ENCODE measurements at regions not wholly inside any gene's neighbourhood (a gene's known extent, or its start where the extent isn't known, plus 50 kb on each side); places are given as distances from the start of the nearest gene placed in this dataset.

- no peak overlapping the region for H3K9ac ChIP-seq (ENCODE audit: low read length)
- H3K4me2 ChIP-seq (ENCODE audit: low read depth, low read length, poor library complexity, severe bottlenecking): no peak overlapping the region
- TF ChIP-seq EZH2phosphoT487 (conservative IDR thresholded peaks at IDR 0.05; ENCODE audit: low read length): no peak
- TF ChIP-seq, protein P1, sequence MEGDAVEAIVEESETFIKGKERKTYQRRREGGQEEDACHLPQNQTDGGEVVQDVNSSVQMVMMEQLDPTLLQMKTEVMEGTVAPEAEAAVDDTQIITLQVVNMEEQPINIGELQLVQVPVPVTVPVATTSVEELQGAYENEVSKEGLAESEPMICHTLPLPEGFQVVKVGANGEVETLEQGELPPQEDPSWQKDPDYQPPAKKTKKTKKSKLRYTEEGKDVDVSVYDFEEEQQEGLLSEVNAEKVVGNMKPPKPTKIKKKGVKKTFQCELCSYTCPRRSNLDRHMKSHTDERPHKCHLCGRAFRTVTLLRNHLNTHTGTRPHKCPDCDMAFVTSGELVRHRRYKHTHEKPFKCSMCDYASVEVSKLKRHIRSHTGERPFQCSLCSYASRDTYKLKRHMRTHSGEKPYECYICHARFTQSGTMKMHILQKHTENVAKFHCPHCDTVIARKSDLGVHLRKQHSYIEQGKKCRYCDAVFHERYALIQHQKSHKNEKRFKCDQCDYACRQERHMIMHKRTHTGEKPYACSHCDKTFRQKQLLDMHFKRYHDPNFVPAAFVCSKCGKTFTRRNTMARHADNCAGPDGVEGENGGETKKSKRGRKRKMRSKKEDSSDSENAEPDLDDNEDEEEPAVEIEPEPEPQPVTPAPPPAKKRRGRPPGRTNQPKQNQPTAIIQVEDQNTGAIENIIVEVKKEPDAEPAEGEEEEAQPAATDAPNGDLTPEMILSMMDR (IDR thresholded peaks at IDR 0.05; ENCODE audit: insufficient read depth, low read length, poor library complexity, severe bottlenecking): no peak
Observed at GRCh38 chr6:126118058-126118755, 131.9 kb downstream of the TRMT11 start.

DNA sequence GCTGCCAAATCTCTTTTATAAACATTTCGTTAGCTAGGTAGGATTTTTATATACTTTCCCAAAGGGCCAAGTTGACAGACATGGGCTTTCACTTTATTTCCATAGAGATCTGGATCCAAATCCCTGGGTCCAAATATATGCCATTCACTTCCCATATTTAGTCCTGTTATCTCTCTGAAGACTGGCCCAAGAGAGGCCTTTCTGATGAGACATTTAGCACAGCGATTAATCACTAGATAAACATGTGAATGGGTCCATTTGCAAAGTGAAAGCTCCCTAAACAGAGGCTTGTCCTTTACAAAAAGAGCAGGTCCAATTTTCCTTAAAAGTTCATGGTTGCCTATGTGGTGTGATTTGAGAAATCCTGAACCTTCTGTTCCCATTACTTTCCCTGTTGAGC is 132.6 kb downstream of the TRMT11 start:
- H3K9me2 ChIP-seq (replicated peaks; ENCODE audit: insufficient read depth, low read length): no peaks in the 10 kb centered on the region
- H4K20me1 ChIP-seq (ENCODE audit: low read depth, low read length): no peaks in the 10 kb centered on the region
- no peak for TF ChIP-seq EZH2phosphoT487 (conservative IDR thresholded peaks at IDR 0.05; ENCODE audit: low read length)
- TF ChIP-seq, protein P1 (IDR thresholded peaks at IDR 0.05; ENCODE audit: insufficient read depth, low read length, poor library complexity, severe bottlenecking): no peak
- H3K27ac ChIP-seq (ENCODE audit: low read depth, low read length): no peak overlapping the region
- no peaks in the 10 kb centered on the region for H3K36me3 ChIP-seq (ENCODE audit: low read length)
- no peak overlapping the region for H3K4me2 ChIP-seq (ENCODE audit: low read depth, low read length, poor library complexity, severe bottlenecking)
- H2AFZ ChIP-seq (ENCODE audit: low read depth, low read length, severe bottlenecking): no peak overlapping the region
- no peaks in the 10 kb centered on the region for H3F3A ChIP-seq (ENCODE audit: insufficient read depth)
- H3K9me3 ChIP-seq (ENCODE audit: insufficient read depth, low read length): no peaks in the 10 kb centered on the region
- no peaks in the 10 kb centered on the region for H3K27me3 ChIP-seq (ENCODE audit: low read length)
- no peak overlapping the region for H3K4me3 ChIP-seq (ENCODE audit: insufficient read depth, low read length, poor library complexity, severe bottlenecking)
- H3K9ac ChIP-seq (ENCODE audit: low read length): no peak overlapping the region
- H3K79me2 ChIP-seq (ENCODE audit: insufficient read depth, low read length): no peaks in the 10 kb centered on the region

More at GRCh38 chr6:126118058-126118755, 131.9 kb downstream of the TRMT11 start:
- no peaks in the 10 kb centered on the region for H4K20me1 ChIP-seq (ENCODE audit: low read depth, low read length)
- H3K27me3 ChIP-seq (ENCODE audit: low read length): no peaks in the 10 kb centered on the region
- H3K27ac ChIP-seq (ENCODE audit: low read depth, low read length): no peak overlapping the region
- H2AFZ ChIP-seq (ENCODE audit: low read depth, low read length, severe bottlenecking): no peak overlapping the region
- no peaks in the 10 kb centered on the region for H3K79me2 ChIP-seq (ENCODE audit: insufficient read depth, low read length)
- H3F3A ChIP-seq (ENCODE audit: insufficient read depth): no peaks in the 10 kb centered on the region
- no peaks in the 10 kb centered on the region for H3K36me3 ChIP-seq (ENCODE audit: low read length)
- H3K9me2 ChIP-seq (replicated peaks; ENCODE audit: insufficient read depth, low read length): no peaks in the 10 kb centered on the region
- no peak overlapping the region for H3K4me3 ChIP-seq (ENCODE audit: insufficient read depth, low read length, poor library complexity, severe bottlenecking)
- no peaks in the 10 kb centered on the region for H3K9me3 ChIP-seq (ENCODE audit: insufficient read depth, low read length)

GRCh38 chr6:126123226-126123625 is 136.9 kb downstream of the TRMT11 start:
- Histone ChIP-seq H3K36me3 (ENCODE audit: low read length) (no peaks in the 10 kb centered on the region), H4K20me1 (ENCODE audit: low read depth, low read length) (no peaks in the 10 kb centered on the region), H3K79me2 (ENCODE audit: insufficient read depth, low read length) (no peaks in the 10 kb centered on the region), H3F3A (ENCODE audit: insufficient read depth) (no peaks in the 10 kb centered on the region), H3K4me2 (ENCODE audit: low read depth, low read length, poor library complexity, severe bottlenecking) (no peak overlapping the region), H3K9ac (ENCODE audit: low read length) (no peak overlapping the region), H3K9me3 (ENCODE audit: insufficient read depth, low read length) (no peaks in the 10 kb centered on the region), H3K9me2 (replicated peaks; ENCODE audit: insufficient read depth, low read length) (no peaks in the 10 kb centered on the region), H3K4me3 (ENCODE audit: insufficient read depth, low read length, poor library complexity, severe bottlenecking) (no peak overlapping the region), H3K27me3 (ENCODE audit: low read length) (no peaks in the 10 kb centered on the region), H2AFZ (ENCODE audit: low read depth, low read length, severe bottlenecking) (no peak overlapping the region), H3K27ac (ENCODE audit: low read depth, low read length) (no peak overlapping the region)
- TF ChIP-seq EZH2phosphoT487 (conservative IDR thresholded peaks at IDR 0.05; ENCODE audit: low read length): no peak
- TF ChIP-seq, protein P1 (IDR thresholded peaks at IDR 0.05; ENCODE audit: insufficient read depth, low read length, poor library complexity, severe bottlenecking): no peak
